Colonic mucosa (tissue), 4 donors: ENCODE measurements at regions not wholly inside any gene's neighbourhood (a gene's known extent, or its start where the extent isn't known, plus 50 kb on each side); places are given as distances from the start of the nearest gene placed in this dataset.
"Not testable (repeated sequence)": the region's sequence is repeated elsewhere in the genome, so short reads cannot be mapped to it uniquely, and the experiment has no call there.

Experiments used
- DNase-seq: peaks from one replicate; pipeline ENCODE4 v3.0.0-alpha.2; 2020
- H3K27ac ChIP-seq: fragments of 200-600 bp; one replicate; pipeline ENCODE4 v1.8.0; 2021
- H3K27me3 ChIP-seq: fragments of 200-600 bp; one replicate; pipeline ENCODE4 v1.8.0; 2021
- H3K36me3 ChIP-seq: fragments of 200-600 bp; one replicate; pipeline ENCODE4 v1.8.0; 2021
- H3K4me1 ChIP-seq: fragments of 200-600 bp; one replicate; pipeline ENCODE4 v1.8.0; 2021; ENCODE audit warnings: mild to moderate bottlenecking
- H3K4me3 ChIP-seq: fragments of 200-600 bp; one replicate; pipeline ENCODE4 v1.8.0; 2021
- H3K9ac ChIP-seq, 2 donors: one replicate each; pipeline ENCODE4 v1.7.0; 2013; ENCODE audit warnings: control low read depth in 2 of 2, low read depth in 2 of 2, low read length in 2 of 2
- H3K9me3 ChIP-seq: fragments of 200-600 bp; one replicate; pipeline ENCODE4 v1.8.0; 2021
- intact Hi-C: fragments of 100-400 bp; cut with DNase I; formaldehyde crosslinking; loops from one replicate; pipeline ENCODE4 v1.14.1; 2022
- TF ChIP-seq, protein P1 (sequence below): fragments of 200-600 bp; IDR thresholded peaks from one replicate; pipeline ENCODE4 v1.8.0; 2022; ENCODE audit warnings: antibody characterized with exemption, mild to moderate bottlenecking
- donor health status: healthy.
- donor health status: DM: no; HTN: no; CAD: no.
- donor health status: DM: no; HTN: no; CAD: no.

DNA sequence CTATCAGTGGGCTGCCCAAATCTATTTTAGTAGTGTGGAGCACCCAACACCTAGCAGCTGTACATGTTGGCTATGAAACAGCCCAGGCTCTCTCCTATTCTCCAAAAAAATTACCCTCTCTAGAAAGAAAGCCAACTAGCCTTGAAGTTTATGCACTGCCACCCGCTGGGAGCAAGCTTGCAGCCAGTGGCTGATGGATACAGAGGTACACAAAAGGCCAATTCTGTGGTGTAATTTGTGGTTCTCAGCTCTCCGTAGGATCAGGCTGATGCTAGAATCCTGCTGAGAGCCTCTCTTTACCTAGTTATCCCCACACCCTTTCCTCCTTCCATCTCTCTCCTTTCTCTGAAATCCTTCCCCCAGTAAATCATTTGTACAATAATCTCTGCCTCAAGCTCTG, 1120.7 kb downstream of the DIAPH3 start:
- Histone ChIP-seq H3K4me3 (no peak overlapping the region), H3K9me3 (no peaks in the 10 kb centered on the region), H3K4me1 (no peaks in the 10 kb centered on the region), H3K36me3 (no peaks in the 10 kb centered on the region), H3K27me3 (no peaks in the 10 kb centered on the region), H3K27ac (no peak overlapping the region), H3K9ac (no peak overlapping the region)
- TF ChIP-seq, protein P1, sequence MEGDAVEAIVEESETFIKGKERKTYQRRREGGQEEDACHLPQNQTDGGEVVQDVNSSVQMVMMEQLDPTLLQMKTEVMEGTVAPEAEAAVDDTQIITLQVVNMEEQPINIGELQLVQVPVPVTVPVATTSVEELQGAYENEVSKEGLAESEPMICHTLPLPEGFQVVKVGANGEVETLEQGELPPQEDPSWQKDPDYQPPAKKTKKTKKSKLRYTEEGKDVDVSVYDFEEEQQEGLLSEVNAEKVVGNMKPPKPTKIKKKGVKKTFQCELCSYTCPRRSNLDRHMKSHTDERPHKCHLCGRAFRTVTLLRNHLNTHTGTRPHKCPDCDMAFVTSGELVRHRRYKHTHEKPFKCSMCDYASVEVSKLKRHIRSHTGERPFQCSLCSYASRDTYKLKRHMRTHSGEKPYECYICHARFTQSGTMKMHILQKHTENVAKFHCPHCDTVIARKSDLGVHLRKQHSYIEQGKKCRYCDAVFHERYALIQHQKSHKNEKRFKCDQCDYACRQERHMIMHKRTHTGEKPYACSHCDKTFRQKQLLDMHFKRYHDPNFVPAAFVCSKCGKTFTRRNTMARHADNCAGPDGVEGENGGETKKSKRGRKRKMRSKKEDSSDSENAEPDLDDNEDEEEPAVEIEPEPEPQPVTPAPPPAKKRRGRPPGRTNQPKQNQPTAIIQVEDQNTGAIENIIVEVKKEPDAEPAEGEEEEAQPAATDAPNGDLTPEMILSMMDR = no peak
- intact Hi-C loops = no loop called here
- DNase-seq = no peak

DNA sequence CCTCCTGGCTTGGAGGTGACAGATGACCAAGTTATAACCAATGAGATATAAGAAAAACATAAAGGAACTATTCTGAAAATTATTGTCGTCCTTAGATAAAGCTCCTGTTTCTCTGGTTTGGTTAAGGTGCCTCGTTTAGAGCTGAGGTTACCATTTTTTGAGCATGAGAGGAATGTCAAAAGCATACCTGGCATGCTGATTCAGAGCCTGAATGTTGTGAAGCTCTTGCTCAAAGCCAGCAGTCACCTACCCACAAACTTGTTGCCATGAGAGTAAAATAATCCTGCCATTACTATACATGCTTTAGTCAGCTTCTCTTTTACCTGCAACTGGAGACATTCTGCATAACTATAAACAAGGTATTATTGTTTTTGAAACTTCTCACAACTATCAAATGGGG, 1116.2 kb downstream of the DIAPH3 start:
- Histone ChIP-seq H3K4me3 (no peak overlapping the region), H3K4me1 (no peaks in the 10 kb centered on the region), H3K9ac (no peak overlapping the region), H3K27me3 (no peaks in the 10 kb centered on the region), H3K36me3 (no peaks in the 10 kb centered on the region), H3K9me3 (no peaks in the 10 kb centered on the region), H3K27ac (no peak overlapping the region)
- no peak for DNase-seq
- TF ChIP-seq, protein P1 = no peak
- intact Hi-C loops = no loop called here

DNA sequence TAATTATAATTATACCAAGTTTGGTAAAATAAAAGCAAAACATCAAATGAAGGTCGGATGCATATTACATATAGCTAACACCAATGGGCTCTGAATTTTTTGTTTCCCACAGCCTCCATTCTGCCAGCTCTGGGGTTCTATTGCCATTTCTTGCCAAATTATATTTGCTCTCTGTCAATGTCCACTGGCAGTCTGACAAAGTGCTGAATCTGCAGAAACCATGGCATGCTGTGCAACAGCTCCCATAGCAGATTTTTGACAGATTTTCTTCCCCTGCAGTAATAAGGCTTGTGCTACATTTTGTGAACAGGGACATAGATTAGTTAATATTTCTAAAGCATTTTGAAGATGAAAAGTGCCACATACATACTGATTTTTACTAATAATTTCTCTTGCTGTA, 1102.1 kb downstream of the DIAPH3 start:
- H3K4me3 ChIP-seq = no peak overlapping the region
- H3K9me3 ChIP-seq = no peaks in the 10 kb centered on the region
- TF ChIP-seq, protein P1 = no peak
- no peaks in the 10 kb centered on the region for H3K27me3 ChIP-seq
- H3K36me3 ChIP-seq = no peaks in the 10 kb centered on the region
- H3K27ac ChIP-seq = no peak overlapping the region
- intact Hi-C loops = no loop called here
- DNase-seq = no peak
- no peak overlapping the region for H3K9ac ChIP-seq
- H3K4me1 ChIP-seq = no peaks in the 10 kb centered on the region

DNA sequence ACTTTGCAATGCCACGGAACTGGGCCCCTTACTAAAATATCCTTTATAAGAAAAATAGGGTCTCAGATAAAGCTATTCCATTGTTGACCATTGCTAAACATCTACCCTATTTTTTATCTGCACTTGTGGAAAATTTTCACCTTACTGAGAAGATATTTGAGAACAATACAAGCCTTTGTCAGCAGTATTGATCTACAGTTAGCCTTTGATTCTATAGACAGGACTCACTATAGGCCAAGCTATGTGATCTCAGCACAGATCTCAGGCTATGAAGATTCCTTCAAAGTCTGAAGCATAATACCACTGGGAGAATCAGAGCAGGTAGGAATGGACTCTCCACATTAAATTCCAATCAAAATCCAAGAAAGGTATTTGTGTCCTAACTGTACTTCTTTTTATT, 1099.7 kb downstream of the DIAPH3 start:
- H3K4me3 ChIP-seq = no peak overlapping the region
- intact Hi-C loops = no loop called here
- H3K27me3 ChIP-seq = no peaks in the 10 kb centered on the region
- H3K4me1 ChIP-seq = no peaks in the 10 kb centered on the region
- H3K9me3 ChIP-seq = no peaks in the 10 kb centered on the region
- no peak overlapping the region for H3K27ac ChIP-seq
- no peak for DNase-seq
- TF ChIP-seq, protein P1 = no peak
- no peaks in the 10 kb centered on the region for H3K36me3 ChIP-seq
- no peak overlapping the region for H3K9ac ChIP-seq

DNA sequence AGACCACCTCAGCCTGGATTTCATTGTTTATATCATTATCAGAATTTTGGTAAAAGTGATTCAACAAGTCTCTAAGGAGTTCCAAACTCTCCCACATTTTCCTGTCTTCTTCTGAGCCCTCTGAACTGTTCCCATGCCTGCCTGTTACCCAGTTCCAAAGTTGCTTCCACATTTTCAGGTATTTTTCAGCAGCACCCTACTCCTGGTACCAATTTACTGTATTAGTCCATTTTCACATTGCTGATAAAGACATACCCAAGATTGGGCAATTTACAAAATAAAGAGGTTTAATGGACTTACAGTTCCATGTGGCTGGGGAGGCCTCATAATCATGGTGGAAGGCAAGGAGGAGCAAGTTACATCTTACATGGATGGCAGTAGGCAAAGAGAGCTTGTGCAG, 1087.3 kb downstream of the DIAPH3 start:
- H3K4me3 ChIP-seq, intact Hi-C loops: not testable (repeated sequence)

DNA sequence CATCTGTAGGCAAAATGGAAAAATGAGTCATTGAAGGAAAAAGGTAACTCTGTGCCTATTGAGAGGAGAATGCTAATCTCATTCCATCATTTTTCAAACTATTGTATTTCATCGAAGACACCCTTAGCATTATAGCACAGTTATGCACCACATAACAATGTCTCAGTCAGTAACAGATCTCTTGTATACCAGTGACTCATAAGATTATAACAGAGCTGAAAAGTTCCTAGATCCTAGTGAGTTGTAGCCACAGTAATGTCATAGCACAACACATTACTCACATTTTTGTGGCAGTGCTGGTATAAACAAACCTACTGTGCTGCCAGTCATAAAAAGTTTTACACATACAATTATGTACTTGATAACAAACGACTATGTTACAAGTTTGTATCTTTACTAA, 1077.6 kb downstream of the DIAPH3 start:
- TF ChIP-seq, protein P1 = no peak
- intact Hi-C loops = no loop called here
- no peak for DNase-seq
- H3K9me3 ChIP-seq = no peaks in the 10 kb centered on the region
- no peaks in the 10 kb centered on the region for H3K36me3 ChIP-seq
- H3K4me1 ChIP-seq = no peaks in the 10 kb centered on the region
- no peaks in the 10 kb centered on the region for H3K27me3 ChIP-seq
- H3K4me3 ChIP-seq = no peak overlapping the region
- no peak overlapping the region for H3K27ac ChIP-seq
- H3K9ac ChIP-seq = no peak overlapping the region

More for the DNA sequence above, 1087.3 kb downstream of the DIAPH3 start:
- not testable (repeated sequence) for H3K27ac ChIP-seq, H3K9ac ChIP-seq, H3K4me1 ChIP-seq, H3K9me3 ChIP-seq, H3K36me3 ChIP-seq, H3K27me3 ChIP-seq, DNase-seq
